Erythroblast (primary cell): ENCODE measurements at regions not wholly inside any gene's neighbourhood (a gene's known extent, or its start where the extent isn't known, plus 50 kb on each side); places are given as distances from the start of the nearest gene placed in this dataset.

ENCODE experiments used
- GATA1 ChIP-seq: IDR thresholded peaks from 2 replicates; pipeline ENCODE4 v1.6.1; 2011; ENCODE audit warnings: low read depth, mild to moderate bottlenecking, control low read depth, low read length, moderate library complexity
- POLR2A ChIP-seq: IDR thresholded peaks from 2 replicates; pipeline ENCODE4 v1.6.1; 2011; ENCODE audit warnings: mild to moderate bottlenecking, low read length

DNA sequence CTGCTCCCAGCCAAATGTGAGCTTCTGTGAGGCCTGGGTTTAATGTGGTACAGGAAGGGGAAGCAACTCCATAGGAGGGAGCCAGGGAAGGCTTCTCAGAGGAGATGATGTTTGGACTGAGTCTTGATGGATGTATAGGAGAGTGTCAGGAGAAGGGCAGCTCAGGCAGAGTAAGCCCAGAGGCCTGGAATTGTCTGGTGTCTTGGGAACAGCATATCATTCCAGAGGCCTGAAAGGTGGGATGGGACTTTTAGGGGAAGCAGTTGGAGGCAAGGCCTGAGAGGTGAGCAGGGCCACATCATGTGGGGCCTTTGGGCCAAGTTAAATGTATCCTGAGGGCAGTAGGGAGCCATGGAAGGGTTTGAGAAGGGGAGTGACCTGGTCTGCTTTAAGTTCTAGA lies 148.6 kb upstream of the WNT4 start:
- TF ChIP-seq POLR2A (no peak), GATA1 (no peak)
